ENCODE measurements at regions not wholly inside any gene's neighbourhood (a gene's known extent, or its start where the extent isn't known, plus 50 kb on each side); places are given as distances from the start of the nearest gene placed in this dataset.

DNA sequence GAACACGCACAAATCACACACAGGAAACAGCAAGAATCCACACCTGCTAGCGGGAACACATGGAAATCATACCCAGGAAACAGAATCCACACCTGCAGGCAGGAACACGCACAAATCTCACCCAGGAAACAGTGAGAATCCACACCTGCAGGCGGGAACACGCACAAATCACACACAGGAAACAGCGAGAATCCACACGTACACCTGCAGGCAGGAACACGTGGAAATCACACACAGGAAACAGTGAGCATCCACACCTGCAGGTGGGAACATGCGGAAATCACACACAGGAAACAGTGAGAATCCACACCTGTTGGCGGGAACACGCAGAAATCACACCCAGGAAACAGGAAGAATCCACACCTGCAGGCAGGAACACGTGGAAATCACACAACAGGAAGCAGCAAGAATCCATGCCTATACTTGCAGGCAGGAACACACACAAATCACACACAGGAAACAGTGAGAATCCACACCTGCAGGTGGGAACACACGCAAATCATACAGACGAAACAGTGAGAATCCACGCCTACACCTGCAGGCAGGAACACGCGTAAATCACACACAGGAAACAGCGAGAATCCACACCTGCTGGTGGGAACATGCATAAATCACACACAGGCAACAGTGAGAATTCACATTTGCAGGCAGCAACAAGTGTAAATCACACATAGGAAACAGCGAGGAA is 108.6 kb downstream of the DLL1 start:
- no peak overlapping the region for H3K4me3 Mint-ChIP-seq

DNA sequence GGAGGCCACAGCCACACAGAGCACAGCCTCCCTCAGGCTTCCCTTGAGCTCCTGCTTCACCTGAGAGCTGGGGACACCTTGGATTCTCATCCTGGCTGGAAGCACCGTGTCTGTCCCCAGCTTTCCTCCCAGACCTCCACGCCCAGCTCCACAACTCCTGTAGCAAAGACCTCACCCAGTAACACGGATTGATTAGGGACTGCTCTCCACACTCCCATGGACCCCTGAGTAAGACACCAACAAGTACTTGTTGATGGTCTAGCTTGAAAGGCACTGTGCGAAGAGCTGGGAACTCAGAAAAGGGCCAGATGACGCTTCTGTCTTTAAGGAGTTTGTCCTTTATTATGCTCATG is 109.6 kb downstream of the DLL1 start:
- H3K27me3 Mint-ChIP-seq (ENCODE audit: low read depth), result no peaks in the 10 kb centered on the region
- peaks cover 2% of the 10 kb centered on the region for H3K36me3 Mint-ChIP-seq (ENCODE audit: low read depth)
- no peak overlapping the region for H3K27ac Mint-ChIP-seq
- no peak for DNase-seq (ENCODE audit: low spot score)
- H3K4me1 Mint-ChIP-seq (ENCODE audit: low read depth), result no peaks in the 10 kb centered on the region
- peaks cover 6% of the 10 kb centered on the region for H3K9me3 Mint-ChIP-seq
- H3K4me3 Mint-ChIP-seq, result no peak overlapping the region

More for the DNA sequence above, 108.6 kb downstream of the DLL1 start:
- DNase-seq (ENCODE audit: low spot score), result no peak
- H3K27ac Mint-ChIP-seq, result no peak overlapping the region
- H3K4me1 Mint-ChIP-seq (ENCODE audit: low read depth), result no peaks in the 10 kb centered on the region
- H3K36me3 Mint-ChIP-seq (ENCODE audit: low read depth), result peaks cover 2% of the 10 kb centered on the region
- H3K9me3 Mint-ChIP-seq, result peaks cover 6% of the 10 kb centered on the region
- H3K27me3 Mint-ChIP-seq (ENCODE audit: low read depth), result no peaks in the 10 kb centered on the region

DNA sequence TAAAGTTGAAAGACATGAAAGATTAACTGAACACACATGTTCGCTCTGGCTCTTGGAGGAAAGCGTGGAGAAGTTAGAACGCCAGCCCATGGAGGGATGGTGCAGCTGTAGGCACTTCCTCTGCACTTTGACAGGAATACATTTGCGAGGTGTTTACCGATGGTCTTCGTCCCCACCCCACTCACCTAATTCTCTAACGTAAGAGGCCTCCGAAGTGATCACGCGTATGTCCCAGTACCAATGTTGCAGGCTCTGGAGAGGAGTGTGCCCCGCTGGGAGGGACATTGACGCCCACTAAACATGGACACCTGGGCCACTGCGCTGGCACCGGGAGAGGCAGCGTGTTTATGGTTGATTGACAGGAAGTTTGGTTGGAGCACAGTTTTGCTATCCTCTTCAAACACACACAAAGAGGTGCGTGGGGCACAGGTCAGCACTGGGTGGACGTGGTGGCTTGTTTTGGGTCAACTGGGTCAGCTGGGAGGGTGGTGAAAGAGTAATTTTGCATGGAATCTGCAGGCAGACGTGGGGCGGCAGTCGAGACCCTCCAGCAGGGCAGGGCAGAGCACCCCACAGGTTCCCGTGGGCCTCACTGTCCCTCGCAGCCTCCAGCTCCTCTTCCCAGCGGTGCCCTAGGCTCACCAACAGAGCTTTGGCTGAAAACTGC is 110.1 kb downstream of the DLL1 start:
- H3K9me3 Mint-ChIP-seq, result peaks cover 6% of the 10 kb centered on the region
- H3K27me3 Mint-ChIP-seq (ENCODE audit: low read depth), result no peaks in the 10 kb centered on the region
- H3K27ac Mint-ChIP-seq, result no peak overlapping the region
- H3K4me3 Mint-ChIP-seq, result no peak overlapping the region
- peaks cover 2% of the 10 kb centered on the region for H3K36me3 Mint-ChIP-seq (ENCODE audit: low read depth)
- no peaks in the 10 kb centered on the region for H3K4me1 Mint-ChIP-seq (ENCODE audit: low read depth)
- no peak for DNase-seq (ENCODE audit: low spot score)

DNA sequence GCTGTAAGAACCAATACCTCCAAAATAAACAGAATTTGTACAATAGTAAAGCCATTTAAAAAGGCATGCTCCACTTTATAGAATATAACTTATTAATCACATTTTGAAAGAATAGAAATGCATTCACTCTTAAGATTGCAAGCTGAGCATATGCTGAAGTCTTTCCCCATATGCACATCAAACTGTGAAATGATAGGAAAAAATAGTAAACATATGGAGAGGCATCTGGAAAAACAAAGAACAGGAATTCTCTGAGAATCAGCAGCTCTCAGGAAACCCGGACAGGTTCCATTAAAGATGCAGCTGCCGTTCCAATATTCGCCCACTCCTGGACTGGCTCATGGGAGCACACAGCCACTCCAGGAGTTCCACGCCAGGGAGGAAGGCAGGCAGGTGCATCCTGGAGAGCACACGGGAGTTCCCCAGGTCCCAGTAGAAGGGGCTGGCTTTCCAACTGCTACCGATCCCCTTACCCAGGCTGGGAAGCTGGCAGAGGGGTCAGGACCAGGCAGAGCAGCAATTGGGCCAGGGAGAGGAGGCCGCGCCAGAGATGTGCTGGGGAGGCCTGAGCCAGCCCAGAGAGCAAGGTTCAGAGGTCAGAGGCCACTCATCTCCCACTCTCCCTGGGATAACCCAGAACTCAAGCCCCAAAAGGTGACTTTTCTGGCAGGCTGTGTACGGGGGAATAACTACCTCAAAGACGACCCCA is 111.1 kb downstream of the DLL1 start:
- Mint-ChIP-seq H3K36me3 (ENCODE audit: low read depth) (peaks cover 2% of the 10 kb centered on the region), H3K27me3 (ENCODE audit: low read depth) (no peaks in the 10 kb centered on the region), H3K9me3 (peaks cover 6% of the 10 kb centered on the region), H3K4me1 (ENCODE audit: low read depth) (no peaks in the 10 kb centered on the region), H3K4me3 (no peak overlapping the region), H3K27ac (no peak overlapping the region)
- no peak for DNase-seq (ENCODE audit: low spot score)

DNA sequence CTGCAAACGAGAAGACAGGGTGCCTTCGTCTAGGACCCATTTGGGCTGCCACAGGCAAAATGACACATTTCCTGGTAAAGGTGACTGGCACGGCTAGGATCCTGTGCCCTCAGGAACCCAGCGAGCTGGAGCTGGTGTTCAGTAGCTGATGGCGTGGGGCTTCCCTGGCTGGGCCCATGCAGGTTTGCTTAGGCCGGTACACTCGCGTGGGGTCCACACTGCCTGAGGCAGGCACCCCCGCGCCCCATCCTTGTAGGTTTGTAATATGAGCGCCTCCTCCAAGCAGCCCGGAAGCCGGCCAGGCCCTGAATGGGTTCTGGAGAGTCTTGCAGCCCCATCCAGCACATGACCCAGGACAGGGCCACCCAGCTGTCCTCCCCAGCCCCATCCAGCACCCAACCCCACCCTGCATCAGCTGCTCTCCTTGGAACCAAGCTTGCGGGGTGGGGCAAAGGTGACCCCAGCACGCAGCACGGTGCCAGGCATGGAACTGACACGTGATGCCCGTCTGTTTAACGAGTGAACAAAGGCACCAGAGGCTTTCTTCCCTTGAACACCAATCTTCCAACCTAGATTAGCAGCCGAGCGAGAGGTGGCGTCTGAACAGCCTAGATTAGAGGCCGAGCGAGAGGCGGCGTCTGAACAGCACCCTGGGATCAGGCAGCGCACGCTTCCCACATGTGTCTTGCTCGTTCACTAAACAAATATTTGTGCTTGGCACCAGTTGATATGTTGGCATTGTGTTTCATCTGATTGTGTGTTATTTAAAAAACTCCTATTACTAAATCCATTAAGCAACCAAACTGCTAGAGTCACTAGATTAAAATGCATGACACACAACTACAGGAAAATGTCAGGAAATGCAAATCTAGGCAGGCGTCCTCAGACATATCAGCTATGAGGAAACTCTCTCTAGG is 112.1 kb downstream of the DLL1 start:
- DNase-seq (ENCODE audit: low spot score), result no peak
- no peak overlapping the region for H3K27ac Mint-ChIP-seq
- no peaks in the 10 kb centered on the region for H3K4me1 Mint-ChIP-seq (ENCODE audit: low read depth)
- peaks cover under 1% of the 10 kb centered on the region for H3K27me3 Mint-ChIP-seq (ENCODE audit: low read depth)
- H3K9me3 Mint-ChIP-seq, result peaks cover 6% of the 10 kb centered on the region
- no peak overlapping the region for H3K4me3 Mint-ChIP-seq
- peaks cover 2% of the 10 kb centered on the region for H3K36me3 Mint-ChIP-seq (ENCODE audit: low read depth)

DNA sequence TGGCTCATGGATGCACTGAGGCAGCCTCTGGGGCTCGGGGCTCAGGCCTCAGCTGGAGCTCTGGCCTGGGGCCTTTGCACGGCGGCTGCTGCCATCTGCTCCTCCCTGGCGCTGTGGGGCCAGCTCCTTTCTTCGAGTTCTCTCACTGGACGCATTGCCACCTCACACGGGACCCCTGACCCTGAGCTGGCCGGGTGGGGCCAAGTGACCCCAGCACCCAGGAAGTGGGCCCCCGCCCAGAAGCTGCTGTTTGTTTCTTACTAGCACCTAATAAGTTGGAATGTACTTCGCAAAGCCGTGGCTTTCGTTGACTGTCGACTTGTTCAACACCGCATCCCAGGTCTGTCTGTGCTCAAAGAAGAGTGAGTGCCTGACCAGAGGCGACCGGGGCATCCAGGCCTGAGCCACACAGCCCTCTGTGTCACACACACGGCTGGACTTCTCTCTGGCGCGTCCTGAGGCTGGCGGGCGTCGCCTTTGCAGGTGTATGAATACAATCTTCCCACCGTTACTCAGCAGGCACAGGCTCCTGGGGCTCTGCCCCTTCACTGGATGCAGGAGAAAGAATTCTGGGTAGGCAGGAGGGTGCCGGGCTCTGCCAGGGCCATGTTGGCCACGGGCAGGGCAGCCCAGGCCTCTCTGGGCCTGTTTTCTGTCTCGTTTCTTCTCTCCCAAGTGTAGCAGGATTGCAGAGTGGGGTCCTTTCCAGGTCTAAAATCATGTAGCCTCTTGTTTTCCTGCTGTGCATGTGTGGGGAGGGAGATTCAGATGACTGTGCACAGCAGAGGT is 112.9 kb downstream of the DLL1 start:
- no peak for DNase-seq (ENCODE audit: low spot score)
- Mint-ChIP-seq H3K36me3 (ENCODE audit: low read depth) (no peaks in the 10 kb centered on the region), H3K4me3 (no peak overlapping the region), H3K27me3 (ENCODE audit: low read depth) (peaks cover 2% of the 10 kb centered on the region), H3K27ac (no peak overlapping the region), H3K9me3 (no peaks in the 10 kb centered on the region), H3K4me1 (ENCODE audit: low read depth) (no peaks in the 10 kb centered on the region)

DNA sequence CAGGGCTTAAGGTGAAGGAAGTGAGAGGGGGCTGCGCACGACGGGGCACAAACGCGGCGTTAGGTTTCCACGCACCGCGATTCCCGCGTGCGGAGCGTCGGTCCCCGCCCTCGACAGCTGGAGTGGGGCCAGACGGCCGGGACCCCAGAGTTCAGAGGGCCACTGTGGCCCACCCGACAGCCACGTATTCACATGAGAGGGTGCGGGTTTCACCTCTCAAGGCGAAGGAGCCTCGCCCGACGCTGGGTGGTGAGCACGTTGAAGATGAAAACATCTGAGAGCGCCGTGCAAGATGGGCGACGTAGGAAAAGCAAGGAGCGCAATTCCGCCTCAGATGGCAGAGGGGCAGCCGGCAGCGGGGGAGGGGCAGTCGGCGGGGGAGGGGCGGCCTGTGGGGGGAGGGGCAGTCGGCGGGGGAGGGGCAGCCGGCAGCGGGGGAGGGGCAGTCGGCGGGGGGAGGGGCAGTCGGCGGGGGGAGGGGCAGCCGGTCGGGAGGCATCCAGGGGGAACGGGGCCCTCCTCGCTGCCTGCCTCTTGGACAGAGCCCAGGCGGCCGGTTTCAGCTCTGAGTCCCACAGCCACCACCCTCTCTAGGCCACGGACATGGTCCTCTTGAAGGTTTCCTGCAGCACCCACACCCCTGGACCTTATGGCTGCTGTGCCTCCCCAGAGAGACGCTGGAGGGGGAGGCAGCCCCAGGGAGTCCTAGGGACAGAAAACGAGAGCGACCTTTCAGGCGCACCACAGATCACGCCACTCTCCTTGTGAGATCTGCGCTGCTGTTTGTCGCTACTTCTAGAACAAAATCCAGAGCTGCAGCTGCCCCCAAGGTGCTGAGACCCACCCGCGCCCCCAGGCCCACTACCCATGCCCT is 113.7 kb downstream of the DLL1 start:
- no peak for DNase-seq (ENCODE audit: low spot score)
- Mint-ChIP-seq H3K27ac (peak overlapping the region; percentile 86), H3K9me3 (peaks cover 4% of the 10 kb centered on the region), H3K4me1 (ENCODE audit: low read depth) (no peaks in the 10 kb centered on the region), H3K36me3 (ENCODE audit: low read depth) (no peaks in the 10 kb centered on the region), H3K27me3 (ENCODE audit: low read depth) (peaks cover 2% of the 10 kb centered on the region), H3K4me3 (peak overlapping the region; percentile 46)

DNA sequence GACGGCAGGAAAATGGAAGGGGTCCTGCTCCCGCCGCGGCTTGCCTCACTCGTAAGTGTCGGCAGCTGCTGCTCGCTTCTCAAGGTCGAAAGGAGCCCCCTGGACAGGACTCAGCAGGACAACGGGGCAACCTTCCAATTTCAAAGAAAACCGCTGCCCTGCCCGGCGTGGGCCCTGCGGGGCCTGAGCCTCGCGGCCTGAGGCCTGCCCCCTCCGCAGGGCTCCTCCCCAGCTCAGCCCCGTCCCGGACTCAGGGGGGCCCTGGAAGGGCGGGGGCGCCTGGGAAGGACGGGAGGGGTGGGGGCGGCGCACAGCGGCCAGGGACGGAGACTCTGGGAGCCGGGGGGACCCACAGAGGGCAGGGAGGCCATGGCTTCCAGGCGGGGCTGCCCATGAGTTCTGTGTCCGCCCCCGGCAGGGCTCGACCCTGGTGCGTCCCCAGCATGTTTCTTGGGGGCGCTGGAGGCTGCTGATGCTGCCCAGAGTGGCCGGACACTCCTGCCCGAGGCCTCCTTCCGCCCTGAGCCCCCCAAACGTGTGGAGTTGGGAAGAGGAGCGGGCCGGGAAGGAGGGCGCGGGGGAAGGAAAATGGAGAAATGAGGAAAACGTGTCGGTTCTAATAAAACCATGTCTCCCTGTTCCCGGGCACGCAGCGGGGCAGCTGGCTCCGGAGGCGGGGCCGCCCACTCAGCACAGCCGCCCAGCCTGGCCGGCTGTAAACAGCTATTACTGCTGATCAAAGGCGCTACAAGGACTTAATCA is 114.6 kb downstream of the DLL1 start:
- Mint-ChIP-seq H3K4me3 (peak overlapping the region; percentile 46), H3K9me3 (peaks cover 6% of the 10 kb centered on the region), H3K4me1 (ENCODE audit: low read depth) (no peaks in the 10 kb centered on the region), H3K27me3 (ENCODE audit: low read depth) (peaks cover 2% of the 10 kb centered on the region), H3K36me3 (ENCODE audit: low read depth) (no peaks in the 10 kb centered on the region), H3K27ac (peak overlapping the region; percentile 86)
- DNase-seq (ENCODE audit: low spot score), result no peak

DNA sequence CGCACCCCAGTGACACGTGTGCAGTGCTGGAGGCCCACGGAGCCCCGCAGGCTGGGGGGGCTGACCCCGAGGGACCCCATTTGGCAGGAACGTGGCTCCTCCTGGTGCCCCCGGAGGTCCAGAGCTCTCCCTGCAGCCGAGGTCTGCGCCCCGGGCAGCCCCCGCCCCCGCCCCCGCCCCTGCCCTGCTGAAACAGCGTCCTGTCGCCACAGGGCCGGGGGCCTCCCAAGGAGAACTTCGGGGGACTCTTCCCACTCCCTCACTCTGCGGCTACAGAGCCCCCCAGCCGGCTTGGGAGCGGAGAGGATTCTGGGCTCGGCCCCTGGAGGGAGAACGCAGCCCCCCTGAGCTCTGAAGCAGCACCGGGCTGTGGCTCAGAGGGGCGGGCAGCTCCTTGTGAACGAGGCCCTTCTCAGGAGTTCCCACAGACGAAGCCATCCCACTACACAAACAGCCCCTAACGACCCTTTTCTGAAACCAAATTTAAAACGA is 115.2 kb downstream of the DLL1 start:
- Mint-ChIP-seq H3K27ac (no peak overlapping the region), H3K9me3 (peaks cover 12% of the 10 kb centered on the region), H3K27me3 (ENCODE audit: low read depth) (peaks cover 2% of the 10 kb centered on the region), H3K36me3 (ENCODE audit: low read depth) (no peaks in the 10 kb centered on the region), H3K4me3 (no peak overlapping the region), H3K4me1 (ENCODE audit: low read depth) (no peaks in the 10 kb centered on the region)
- DNase-seq (ENCODE audit: low spot score), result no peak

DNA sequence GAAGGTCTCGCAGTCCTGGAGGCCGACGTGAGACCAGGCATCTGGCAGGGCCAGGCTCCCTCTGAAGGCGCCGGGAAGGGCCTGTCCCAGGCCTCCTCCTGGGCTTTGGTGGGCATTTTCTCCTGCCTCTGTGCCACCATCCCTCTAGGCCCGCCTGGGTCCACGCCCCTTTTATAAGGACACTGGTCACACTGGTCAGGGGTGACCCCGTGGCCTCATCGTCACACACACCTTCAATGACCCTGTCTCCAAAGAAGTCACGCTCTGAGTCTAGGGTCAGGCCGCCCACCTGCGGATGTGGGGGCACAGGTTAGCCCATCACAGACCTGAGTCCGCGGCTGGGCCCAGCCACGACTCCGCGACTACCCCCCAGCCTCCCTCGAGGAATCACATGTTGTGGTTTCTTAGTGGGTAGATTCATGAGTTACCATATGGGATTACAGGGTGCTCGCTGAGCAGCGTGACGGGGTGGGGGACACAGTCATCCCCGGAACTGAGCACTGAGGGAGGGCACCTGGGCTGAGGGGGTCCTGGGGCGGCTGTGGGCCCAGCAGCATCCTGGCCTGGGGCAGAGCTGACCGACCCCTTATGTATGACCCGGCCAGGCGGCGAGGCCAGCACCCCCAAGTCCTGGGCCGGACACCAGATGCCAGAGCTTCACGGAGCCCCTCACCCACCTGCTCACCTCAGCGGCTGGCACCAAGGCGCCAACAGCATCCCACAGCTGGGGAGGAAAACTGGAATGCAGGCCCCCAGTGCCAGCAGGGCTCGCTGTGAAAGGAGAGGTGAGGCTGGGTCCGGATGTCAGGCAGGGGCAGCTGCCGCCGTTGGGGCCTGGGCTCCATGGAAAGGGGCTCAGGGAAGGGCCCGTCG is 115.9 kb downstream of the DLL1 start:
- Mint-ChIP-seq H3K36me3 (ENCODE audit: low read depth) (no peaks in the 10 kb centered on the region), H3K27ac (no peak overlapping the region), H3K9me3 (peaks cover 14% of the 10 kb centered on the region), H3K4me3 (no peak overlapping the region), H3K4me1 (ENCODE audit: low read depth) (no peaks in the 10 kb centered on the region), H3K27me3 (ENCODE audit: low read depth) (peaks cover 2% of the 10 kb centered on the region)
- DNase-seq (ENCODE audit: low spot score), result no peak

DNA sequence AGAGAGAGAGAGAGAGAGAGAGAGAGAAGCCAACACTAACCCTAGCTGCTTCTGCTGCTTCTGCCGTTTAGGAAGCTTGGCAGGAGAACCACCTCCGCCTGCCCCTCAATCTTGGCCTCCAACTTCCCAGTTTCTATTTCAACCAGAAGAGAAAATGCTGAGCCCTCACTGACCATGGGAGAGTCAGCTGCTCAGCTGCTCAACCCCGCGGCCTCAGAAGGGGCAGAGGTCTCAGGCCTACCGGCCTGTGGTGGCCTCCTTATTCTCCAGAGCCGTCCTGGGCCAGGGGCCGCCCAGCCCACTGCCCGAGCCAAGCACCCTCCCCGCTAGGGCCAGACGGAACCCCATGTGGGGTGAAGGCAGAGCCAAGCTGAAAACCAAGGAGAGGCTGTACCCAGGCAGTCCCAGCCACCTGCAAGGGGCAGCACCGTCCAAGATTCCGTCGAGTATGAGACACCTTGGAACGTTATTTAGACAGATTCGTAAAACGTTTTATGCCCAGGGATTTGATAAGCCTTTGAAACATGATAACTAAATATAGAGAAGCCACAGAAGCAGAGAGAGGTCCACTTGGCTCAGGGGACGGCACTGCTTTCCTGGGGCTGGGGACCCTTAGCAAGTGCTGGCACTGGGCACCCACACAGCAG is 116.6 kb downstream of the DLL1 start:
- Mint-ChIP-seq H3K27ac (no peak overlapping the region), H3K4me3 (no peak overlapping the region), H3K27me3 (ENCODE audit: low read depth) (peaks cover 2% of the 10 kb centered on the region), H3K36me3 (ENCODE audit: low read depth) (no peaks in the 10 kb centered on the region), H3K9me3 (peaks cover 14% of the 10 kb centered on the region), H3K4me1 (ENCODE audit: low read depth) (no peaks in the 10 kb centered on the region)
- DNase-seq (ENCODE audit: low spot score), result no peak

Measured in T-helper 2 cell treated with Interferon-gamma antibody and Interleukin-4, amounts not matched to agents 5 μg/mL and 100 μg/mL, for 36 hours (primary cell).